Progenitor cell of endocrine pancreas (in vitro differentiated cells): ENCODE measurements at regions not wholly inside any gene's neighbourhood (a gene's known extent, or its start where the extent isn't known, plus 50 kb on each side); places are given as distances from the start of the nearest gene placed in this dataset.

ENCODE experiments used
- DNase-seq: peaks from one replicate; pipeline ENCODE4 v3.0.0; 2021; ENCODE audit warnings: low spot score; ENCODE audit not compliant: unreplicated experiment
- H3K27ac Mint-ChIP-seq: 2 replicates; pipeline ENCODE4 v1.8.0; 2021; ENCODE audit warnings: mild to moderate bottlenecking, moderate library complexity, mixed read lengths
- H3K27me3 Mint-ChIP-seq: 2 replicates; pipeline ENCODE4 v1.8.0; 2021; ENCODE audit warnings: mixed read lengths
- H3K36me3 Mint-ChIP-seq: 2 replicates; pipeline ENCODE4 v1.8.0; 2022; ENCODE audit warnings: mixed read lengths; ENCODE audit not compliant: insufficient read depth
- H3K4me1 Mint-ChIP-seq: 2 replicates; pipeline ENCODE4 v1.8.0; 2021; ENCODE audit warnings: low read depth, mixed read lengths
- H3K4me3 Mint-ChIP-seq: 2 replicates; pipeline ENCODE4 v1.8.0; 2021; ENCODE audit warnings: low read depth, mild to moderate bottlenecking, moderate library complexity, mixed read lengths
- H3K9me3 Mint-ChIP-seq: 2 replicates; pipeline ENCODE4 v1.8.0; 2021; ENCODE audit warnings: low read depth, mixed read lengths
- CTCF ChIP-seq: fragments of 200-600 bp; sonication (generic); IDR thresholded peaks from one replicate; pipeline ENCODE4 v1.5.0; 2021; ENCODE audit warnings: antibody characterized with exemption, mild to moderate bottlenecking; ENCODE audit not compliant: unreplicated experiment

- H3K36me3 Mint-ChIP-seq = no peaks in the 10 kb centered on the region
- H3K27me3 Mint-ChIP-seq = no peaks in the 10 kb centered on the region
- no peaks in the 10 kb centered on the region for H3K9me3 Mint-ChIP-seq
- no peak overlapping the region for H3K4me3 Mint-ChIP-seq
- DNase-seq = no peak
- TF ChIP-seq CTCF = no peak
- no peaks in the 10 kb centered on the region for H3K4me1 Mint-ChIP-seq
- no peak overlapping the region for H3K27ac Mint-ChIP-seq
Measured at GRCh38 chr4:13133700-13134099, 350.4 kb downstream of the RAB28 start.

DNA sequence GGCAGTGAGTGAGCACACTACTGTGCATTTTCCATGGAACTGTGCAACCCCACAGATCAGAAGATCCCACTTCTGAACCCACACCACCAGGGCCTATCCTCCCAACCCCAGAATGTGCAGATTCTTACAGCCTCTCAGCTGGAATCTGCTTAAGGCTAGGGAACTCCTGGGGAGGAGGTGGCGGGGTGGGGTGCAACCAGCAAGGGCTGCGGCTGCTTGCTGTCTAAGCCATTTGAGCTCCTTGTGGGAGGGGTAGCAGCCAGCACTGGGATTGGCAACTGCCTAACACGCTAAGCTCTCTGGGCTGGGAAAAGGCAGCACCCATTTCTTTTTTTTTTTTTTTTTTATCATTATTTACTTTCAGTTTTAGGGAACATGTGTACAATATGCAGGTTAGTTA, 353.3 kb downstream of the RAB28 start:
- TF ChIP-seq CTCF = no peak
- Mint-ChIP-seq H3K4me3 (no peak overlapping the region), H3K27ac (no peak overlapping the region), H3K27me3 (no peaks in the 10 kb centered on the region), H3K4me1 (peaks cover 4% of the 10 kb centered on the region), H3K9me3 (no peaks in the 10 kb centered on the region), H3K36me3 (no peaks in the 10 kb centered on the region)
- DNase-seq = no peak

DNA sequence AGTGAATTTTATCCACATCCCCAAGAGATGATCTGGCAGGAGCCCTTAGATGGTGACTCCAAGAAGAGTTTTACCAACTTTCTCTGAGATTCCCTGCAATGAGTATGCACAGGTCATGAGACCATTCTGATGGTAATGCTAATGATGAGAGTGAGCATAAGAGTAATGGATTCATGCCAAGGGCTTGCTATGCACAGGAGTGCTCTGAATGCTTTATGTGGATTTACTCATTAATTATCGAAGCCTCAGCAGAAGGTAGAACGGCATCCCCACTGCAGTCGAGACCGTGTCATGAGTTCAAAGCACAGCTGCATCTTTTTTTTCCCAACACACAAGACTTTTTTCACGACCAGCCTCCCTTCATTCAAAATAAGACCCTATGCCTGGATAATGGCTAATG, 355.0 kb downstream of the RAB28 start:
- no peak for DNase-seq
- Mint-ChIP-seq H3K9me3 (no peaks in the 10 kb centered on the region), H3K4me1 (peaks cover 4% of the 10 kb centered on the region), H3K27ac (no peak overlapping the region), H3K36me3 (no peaks in the 10 kb centered on the region), H3K4me3 (no peak overlapping the region), H3K27me3 (no peaks in the 10 kb centered on the region)
- no peak for TF ChIP-seq CTCF

DNA sequence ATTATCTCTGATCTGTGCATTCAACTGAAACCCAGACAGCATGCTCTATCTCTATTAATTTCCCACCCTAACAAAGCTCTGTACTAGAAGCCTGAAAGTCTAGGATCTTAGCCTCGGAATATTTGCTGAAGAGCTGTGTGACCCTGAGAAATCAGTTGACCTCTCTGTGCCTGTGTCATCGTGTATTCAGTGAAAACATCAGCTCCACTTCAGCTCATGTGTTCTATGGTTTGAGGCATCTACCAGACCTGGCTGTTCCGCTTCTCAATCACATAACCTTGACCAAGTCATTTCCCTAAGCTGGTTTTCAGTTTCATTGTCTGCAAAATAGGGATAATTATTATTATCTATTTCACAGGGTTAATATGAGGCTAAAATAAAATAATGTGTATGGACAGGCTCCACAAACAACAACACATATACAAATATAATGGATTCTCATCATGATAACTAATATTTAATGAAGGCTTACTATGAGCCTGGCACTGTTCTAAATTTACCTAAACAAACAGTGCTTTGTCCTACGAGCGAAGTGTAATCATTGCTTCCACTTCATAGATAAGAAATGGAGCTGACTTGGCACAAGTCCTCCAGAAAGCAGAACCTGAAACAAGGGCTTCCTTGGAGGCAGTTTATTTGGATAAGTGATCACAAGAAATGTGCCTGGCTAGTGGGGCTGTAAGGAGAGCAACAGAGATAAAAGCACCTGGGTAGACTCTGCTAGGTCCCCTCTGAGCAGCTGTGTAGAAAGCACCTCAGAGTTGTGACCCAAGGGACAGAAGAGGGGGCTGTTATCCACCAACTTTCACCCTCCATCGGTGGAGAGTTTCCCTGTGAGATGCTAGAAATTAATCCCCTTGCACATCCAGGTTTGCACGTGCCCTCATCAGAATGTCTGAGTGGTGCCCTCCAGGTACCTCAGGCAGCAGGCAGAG, 356.9 kb downstream of the RAB28 start:
- Mint-ChIP-seq H3K36me3 (no peaks in the 10 kb centered on the region), H3K27me3 (no peaks in the 10 kb centered on the region), H3K9me3 (no peaks in the 10 kb centered on the region), H3K27ac (peak overlapping the region; percentile 66), H3K4me1 (peaks cover 6% of the 10 kb centered on the region), H3K4me3 (no peak overlapping the region)
- no peak for TF ChIP-seq CTCF
- DNase-seq = no peak

GRCh38 chr4:13118633-13119032, 365.5 kb downstream of the RAB28 start:
- no peak for DNase-seq
- no peaks in the 10 kb centered on the region for H3K27me3 Mint-ChIP-seq
- no peak for TF ChIP-seq CTCF
- H3K4me3 Mint-ChIP-seq = no peak overlapping the region
- no peaks in the 10 kb centered on the region for H3K36me3 Mint-ChIP-seq
- peaks cover 3% of the 10 kb centered on the region for H3K4me1 Mint-ChIP-seq
- H3K9me3 Mint-ChIP-seq = peaks cover 3% of the 10 kb centered on the region
- H3K27ac Mint-ChIP-seq = no peak overlapping the region
